Medulla oblongata (tissue), 1 donor: ENCODE measurements at regions not wholly inside any gene's neighbourhood (a gene's known extent, or its start where the extent isn't known, plus 50 kb on each side); places are given as distances from the start of the nearest gene placed in this dataset.
"Not testable (repeated sequence)": the region's sequence is repeated elsewhere in the genome, so short reads cannot be mapped to it uniquely, and the experiment has no call there.

Experiments used
- DNase-seq: peaks from one replicate; pipeline ENCODE4 v3.0.0-alpha.2; 2015; ENCODE audit errors: extremely low spot score

DNA sequence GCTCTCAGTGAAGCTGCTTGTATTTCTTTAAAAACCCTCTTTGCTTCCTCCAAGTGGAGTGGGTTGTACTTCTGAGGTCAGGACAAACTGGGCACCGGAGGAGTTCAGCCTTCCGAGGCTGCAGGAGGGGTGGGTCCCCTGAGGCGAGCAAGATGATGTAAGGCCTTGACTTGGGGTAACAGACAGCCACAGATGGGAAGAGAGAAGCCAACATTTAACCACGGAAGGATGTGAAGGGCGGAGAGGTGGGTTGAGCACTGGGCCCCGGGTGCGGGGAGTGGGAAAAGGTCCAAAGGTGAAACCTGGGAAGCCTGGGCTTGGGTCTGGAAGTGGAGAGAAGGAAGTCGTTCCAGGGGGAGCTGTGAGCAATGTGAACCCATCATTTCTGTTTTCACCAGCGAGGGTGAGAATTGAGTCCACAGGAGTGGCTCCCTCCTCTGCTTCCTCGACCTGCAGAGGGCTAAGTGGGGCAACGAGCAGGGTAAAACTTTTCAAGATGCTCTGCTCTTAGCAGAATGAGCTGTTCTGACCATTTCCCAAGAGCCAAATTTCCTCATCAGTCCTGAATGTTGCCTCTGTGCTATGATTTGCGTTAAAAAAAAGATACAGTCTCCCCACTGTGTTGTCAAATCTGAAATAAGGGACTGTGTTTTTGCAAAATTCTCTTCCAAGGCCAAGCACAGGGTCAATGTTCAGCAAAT, 137.7 kb upstream of the CRHR1 start:
- DNase-seq, result no peak

DNA sequence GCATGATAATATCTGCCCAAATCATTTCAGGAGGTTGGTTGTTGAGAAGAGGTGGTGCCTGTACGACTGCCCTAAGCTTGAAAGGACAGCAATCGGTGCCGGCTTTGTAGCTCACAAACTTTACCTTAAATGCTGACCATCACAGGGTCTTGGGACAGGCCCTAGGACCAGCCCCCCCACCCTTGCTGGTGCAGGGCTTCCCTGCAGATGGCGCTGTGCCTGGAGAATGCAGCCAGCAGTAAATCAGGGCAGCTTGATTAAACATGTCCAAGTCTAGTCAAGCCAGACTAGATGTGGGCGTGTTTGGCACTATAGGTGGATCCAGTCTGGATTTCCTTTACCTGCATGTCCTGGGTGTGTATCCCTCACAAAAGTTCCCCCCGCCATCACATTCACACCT, 135.5 kb upstream of the CRHR1 start:
- no peak for DNase-seq

DNA sequence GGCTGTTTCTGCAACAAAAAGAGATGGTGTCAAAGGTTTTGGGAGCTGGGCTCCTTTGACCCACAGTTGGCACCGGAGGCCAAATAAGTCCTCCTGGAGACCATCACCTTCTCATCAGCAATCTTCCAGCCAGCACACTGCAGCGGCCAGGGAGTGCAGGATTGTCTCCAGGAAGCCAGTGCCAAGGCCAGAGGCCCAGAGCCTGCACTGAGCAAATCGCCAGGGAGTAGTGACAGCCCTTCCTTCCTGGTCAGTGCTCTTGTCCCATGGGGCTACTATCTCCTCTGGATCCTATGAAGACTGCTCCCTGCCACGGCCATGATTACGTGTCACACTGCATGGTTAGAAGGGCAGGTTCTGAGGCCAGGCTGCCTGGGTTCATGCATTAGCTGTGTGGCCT, 134.3 kb upstream of the CRHR1 start:
- DNase-seq, result no peak

DNA sequence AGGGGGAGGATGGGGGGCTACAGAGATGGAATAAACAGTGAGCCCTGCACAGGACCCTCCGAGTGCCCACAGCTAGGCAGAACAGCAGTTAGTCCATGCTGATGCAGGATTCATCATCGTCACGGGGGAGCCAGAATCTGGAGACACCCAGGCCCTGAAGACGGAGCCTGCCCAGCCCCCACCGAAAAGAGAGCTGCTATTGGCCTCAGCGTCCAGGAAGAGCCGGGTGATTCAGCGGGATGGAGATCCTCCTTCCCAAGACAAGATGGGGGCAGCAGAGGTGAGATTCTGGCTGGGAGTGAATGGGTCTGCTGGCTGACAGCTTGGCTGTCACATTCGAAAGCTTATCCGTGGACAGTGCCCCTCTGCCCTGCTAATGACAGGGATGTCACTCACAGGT, 133.6 kb upstream of the CRHR1 start:
- no peak for DNase-seq

DNA sequence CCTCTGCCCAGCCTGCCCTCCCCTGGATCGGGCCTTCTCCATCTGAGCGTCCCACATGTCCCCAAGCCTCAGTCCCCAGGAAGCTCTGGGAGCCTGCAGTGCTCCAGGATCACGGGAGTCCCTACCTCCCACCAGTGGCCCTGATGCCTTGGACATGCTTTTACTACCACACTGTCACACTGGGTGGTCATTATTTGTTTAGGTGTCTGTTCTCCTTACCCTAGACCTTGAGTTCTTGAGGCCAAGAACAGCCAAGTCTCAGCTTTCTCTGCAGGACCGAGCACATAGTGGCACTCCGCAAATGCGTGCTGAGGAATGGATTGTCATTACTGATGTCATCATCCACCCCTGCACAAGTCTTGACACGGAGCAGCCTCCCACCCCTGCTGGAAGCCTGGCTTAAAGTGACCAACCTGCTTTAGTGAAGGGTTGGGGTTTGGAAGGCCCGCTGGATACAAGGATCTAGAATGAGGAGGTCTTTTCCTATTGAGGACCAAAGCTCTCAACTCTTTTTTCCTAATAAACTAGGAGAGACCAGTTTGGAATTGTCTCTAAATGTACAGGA, 132.9 kb upstream of the CRHR1 start:
- DNase-seq, result no peak

DNA sequence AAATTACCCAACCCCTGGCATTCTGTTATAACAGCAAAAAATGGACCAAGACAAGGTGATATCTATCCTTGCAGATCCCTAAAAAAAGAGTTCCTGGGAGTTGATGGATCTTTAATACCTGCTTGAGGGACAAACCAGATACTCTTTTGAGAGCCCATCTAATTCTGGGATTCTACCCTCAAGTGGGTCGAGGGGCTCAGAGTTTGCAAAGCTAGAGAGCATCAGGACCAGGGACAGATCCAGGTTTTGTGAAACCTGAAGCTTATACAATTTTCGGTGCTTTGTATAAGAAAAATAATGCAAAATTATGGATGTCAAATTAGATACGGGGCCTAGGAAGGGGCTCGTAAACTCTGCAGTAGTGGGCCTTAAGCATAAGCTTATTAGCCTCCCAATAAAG, 130.5 kb upstream of the CRHR1 start:
- no peak for DNase-seq

DNA sequence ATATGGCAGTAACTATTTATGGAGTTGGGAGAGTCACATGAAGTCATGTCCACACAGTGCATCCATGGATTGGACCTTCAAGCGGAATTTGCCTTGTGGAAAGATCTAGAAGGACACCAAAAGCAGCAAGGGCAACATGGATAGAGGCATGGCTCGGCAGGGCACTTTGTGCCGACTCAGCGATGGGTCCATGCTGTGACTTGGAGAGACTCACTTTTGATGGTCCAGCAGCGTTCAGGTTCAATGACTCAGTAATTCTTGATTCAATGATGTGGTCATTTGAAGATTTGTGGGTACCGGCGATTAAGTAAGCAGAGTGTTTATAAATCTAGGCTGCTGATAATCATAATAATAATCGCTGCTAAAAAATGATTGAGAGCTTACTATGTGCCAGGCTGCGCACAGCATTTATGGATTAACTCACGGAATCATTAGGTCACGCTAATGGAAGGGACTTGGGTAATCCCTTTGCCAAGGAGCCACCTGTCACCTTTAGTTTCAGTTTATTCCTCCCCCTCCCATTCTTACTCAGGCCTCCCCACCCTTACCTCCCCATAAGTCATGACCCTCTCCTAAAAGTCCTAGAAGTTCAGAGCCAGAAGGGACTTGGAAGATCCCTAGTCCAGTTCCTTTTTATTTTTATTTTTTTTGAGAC, 127.5 kb upstream of the CRHR1 start:
- no peak for DNase-seq

DNA sequence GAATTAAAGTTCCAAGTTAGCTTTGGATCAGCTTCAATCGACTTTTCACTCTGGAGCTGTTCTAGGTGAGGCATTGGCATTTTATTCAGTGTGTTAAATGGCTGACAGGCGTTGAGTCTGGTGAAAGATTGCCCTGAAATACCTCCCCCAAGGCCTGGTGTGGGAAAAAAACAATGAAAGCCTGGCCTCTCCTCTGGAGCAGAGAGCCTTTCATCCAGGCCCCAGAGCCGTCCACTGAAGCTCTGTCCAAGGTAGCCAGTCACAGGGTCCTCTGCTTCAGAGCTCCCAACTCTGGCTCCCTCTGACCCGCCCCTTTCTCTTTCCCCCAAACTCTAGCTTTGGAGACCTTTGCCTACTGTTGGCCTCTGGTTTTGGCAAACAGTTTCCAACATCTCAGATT, 123.6 kb upstream of the CRHR1 start:
- DNase-seq, result no peak

DNA sequence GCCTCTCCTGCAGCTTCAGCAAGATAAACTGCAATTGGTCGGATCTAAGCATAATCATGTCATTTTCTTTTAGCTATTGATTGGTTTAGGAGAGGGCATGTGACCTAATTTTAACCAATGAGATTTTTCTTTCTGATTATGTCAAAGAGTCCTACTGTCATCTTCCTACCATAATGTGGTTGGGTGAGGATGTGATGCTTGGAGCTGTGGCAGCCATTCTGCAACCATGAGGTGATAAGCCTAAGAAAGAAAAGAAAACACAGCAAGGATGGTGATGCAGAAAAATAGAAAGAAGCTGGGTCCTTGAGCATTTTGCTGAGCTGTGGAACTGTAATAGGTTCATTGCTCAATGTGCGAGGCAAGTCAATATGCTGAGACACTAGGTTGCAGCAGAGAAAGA, 121.7 kb upstream of the CRHR1 start:
- DNase-seq, result no peak

DNA sequence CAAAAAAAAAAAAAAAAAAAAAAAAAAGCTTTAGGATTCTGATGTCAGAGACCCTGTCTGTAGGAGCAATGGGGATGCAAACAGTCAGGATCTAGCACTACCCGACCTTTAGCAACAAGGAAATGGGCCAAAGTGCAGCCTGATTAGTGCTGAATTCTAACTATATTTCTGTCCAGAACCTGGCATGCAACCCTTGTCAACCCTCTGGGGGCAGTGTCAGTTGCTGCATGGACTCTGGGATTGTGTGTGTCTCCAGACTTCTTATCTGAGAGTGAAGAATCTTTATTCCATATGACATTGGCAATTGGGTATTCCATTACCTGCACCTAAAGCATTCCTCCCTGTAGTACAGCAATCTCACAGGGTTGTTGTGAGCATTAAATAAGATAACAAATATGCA, 120.3 kb upstream of the CRHR1 start:
- DNase-seq, result no peak

DNA sequence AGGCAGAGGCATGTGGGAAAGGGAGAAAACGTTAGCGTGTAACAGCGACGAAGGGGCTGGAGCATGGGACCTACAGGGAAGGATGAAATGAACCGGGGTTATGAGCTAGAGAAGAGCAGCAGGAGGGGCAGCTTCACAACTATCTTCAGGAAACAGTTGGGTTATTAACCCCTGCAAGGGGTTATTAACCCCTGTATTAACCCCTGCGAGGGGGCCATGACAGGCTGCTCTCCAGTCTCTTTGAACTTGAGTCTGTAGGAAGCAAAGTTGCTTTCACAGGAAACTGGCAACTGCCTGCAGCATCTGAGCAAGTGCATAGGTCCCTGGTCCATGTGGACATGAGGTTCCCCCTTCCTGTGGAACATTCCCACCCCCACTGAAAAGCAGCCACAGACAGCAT, 119.2 kb upstream of the CRHR1 start:
- DNase-seq, result no peak

DNA sequence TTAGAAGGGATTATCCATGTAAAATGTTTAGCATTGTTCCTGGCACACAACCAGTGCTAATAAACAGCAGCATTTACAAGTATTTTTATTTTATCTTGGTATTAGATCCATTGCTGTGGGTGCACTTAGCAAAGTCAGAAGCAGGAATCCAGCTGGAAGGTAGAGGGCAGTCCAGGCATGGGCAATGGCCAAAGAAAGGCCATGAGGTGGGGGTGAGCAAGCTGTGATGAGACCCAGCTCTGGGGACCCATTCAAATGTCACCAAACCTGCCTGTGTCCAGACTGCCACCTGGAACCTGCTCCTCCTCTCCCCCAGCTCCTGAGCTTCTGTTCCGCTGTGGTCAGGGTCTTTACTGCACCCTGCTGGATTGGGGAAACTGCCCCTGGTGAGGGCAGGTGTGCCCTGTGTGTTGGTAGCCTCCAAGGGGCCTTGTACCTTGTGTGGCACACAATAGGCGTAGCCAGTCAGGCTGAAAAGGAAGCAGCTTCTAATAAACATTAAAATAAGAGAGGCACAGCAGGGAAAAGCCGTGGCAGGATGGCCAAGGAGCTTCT, 118.0 kb upstream of the CRHR1 start:
- no peak for DNase-seq

DNA sequence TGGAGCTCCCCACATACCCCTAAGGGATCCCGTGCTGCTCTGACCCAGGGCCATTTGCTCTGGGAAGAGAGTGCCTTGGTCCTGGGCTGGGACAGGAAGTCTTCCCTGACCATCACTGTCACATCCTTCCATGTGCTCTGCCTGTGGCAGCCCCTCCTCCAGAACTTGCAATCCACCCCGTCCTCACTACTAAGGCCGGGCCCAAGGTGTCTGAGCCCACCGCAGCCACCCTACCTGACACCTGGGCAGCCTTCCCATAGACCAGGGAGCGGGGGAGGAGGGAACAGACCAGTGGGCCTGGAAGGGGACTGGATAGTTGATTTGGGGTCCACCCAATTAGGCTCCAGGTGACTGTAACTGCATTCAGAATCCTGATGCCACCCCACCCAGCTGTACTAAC, 117.5 kb upstream of the CRHR1 start:
- no peak for DNase-seq

DNA sequence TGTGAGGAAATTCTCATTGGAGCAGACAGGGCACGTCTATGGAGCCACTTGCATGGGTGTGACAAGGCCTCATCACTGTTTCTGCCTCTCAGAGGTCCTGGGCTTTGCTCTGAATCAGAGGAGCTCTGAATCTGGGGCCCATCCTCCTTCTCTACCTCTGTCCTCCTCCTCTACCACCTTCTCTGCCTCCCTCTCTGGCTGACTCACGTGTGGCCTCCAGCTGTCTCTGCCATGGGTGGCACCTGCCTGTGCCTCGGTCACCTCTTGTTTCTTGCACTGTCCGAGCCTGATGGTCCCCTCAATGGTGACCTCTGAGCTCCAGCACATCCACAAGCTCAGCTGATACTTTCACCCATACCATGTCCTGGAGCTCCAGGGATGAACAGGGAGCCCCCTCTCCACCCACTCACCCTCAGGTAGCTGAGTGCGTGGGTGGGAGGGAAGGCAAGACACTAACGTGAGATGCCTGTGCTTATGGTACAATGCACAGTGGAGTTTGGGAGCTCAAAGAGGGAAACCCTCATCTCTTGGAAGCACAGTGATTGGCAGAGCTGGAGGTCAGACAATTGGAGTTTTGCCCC, 116.4 kb upstream of the CRHR1 start:
- no peak for DNase-seq

DNA sequence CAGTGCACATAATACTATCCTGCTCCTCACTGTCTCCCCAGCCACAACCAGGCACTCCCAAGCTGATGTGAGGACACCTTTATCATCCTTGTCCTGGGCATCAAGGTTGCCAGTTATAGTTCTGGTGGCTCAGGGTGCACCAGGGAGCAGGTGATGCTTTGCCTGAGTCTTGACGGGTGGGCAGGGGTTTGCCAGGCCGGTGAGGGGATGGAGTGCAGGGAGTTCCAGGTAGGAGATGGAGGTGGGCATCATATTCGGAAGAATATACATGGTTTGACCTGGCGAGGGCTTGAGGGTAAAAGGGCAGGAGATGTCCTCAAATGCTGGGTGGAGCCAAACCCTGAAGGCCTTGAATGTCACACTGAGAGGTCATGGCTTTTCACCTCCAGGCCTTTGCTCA, 115.8 kb upstream of the CRHR1 start:
- no peak for DNase-seq

DNA sequence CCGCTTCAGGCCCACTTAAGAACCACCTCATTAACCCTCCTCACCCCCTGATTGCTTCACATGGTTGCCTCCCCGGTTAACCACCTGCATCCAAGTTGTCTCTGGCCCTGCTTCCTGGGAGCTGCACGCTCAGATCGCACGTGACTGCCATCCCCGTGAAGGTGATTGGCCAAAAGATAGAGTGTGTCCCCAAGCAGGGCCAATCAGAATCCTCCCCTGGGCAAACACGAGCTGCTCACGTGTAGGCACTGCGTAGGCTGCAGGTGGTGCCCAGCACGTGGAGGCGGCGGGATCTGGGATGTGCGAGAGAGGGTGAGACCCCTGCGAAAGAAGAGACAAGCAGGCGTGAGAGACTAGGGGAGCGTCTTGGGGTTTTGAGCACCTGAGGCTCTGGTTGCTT, 111.8 kb upstream of the CRHR1 start:
- no peak for DNase-seq

DNA sequence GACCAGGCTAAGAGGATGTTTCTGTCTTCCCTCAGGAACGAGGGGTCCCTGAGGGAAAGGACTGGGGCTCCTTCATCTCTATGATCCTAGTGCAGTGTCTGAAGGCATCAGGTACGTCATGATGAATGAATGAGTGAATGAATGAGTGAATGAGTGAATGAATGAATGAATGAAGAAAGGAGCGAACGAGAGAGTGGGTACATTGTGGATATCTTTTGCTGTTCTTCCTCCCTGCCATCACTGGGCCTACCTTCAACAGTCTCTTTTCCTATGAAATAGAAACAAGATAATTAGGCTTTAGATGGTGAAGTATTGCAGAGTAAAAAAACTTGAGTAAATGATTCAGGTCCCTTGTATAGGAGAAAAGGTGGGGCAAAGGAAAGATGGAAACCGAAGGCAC, 111.3 kb upstream of the CRHR1 start:
- no peak for DNase-seq

DNA sequence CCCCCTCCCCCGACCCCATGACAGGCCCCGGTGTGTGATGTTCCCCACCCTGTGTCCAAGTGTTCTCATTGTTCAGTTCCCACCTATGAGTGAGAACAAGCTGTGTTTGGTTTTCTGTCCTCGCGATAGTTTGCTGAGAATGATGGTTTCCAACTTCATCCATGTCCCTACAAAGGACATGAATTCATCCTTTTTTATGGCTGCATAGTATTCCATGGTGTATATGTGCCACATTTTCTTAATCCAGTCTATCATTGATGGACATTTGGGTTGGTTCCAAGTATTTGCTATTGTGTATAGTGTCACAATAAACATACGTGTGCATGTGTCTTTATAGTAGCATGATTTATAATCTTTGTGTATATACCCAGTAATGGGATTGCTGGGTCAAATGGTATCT, 110.4 kb upstream of the CRHR1 start:
- DNase-seq, result not testable (repeated sequence)

DNA sequence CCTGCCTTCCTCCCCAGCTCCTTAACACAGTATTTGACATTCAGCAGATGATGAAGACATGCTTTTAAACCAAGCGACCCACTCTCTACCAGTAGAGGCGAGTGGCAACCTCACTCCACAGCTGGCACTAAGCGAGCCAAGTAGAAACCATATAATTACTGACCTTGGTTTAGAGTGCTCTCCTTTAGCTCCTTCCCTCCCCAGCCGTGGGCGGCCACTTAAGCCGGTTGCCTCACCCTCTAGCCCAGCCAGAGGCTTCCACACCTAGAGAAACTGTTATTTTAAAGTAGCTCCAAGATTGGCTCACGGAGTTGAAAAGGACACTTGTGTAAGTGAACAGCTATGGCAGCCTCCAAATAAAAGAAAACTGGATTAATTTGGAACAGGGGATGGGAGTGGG, 109.1 kb upstream of the CRHR1 start:
- DNase-seq, result no peak

DNA sequence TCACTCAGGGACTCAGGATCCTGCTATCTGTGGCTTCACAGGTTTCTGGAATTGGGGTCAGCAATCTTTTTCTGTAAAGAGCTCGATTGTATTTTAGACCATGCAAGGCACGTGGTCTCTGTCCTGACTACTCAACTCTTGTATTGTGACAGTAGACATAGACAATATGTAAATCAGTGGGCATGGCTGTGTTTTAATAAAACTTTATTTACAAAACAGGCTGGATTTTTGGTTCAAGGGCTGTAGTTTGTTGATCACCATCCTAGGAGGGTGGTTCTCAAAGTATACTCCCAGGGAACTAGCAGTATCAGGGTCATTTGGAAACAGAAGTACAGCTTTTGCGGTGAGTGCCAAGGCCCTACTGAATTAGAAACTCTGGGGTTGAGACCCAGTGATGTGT, 108.2 kb upstream of the CRHR1 start:
- no peak for DNase-seq

DNA sequence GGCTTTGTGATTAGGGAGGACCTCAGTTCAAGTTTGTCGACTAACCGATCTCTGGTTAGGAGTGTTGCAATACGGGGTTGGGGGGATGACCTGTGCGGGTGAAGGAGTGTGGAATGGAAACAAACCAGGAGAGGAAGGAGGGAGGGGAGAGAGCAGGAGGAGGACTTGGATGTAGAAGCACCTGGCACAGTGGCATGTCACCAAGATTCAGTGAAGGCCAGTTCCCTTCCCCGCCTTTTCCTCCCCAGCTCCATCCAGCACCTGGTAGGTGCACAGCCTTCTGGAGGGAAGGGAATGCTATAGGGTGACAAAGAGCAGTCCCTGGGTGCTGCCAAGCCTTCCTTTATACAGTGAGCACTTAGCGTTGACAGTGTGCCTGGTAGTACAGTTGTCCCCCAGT, 107.4 kb upstream of the CRHR1 start:
- DNase-seq, result no peak

DNA sequence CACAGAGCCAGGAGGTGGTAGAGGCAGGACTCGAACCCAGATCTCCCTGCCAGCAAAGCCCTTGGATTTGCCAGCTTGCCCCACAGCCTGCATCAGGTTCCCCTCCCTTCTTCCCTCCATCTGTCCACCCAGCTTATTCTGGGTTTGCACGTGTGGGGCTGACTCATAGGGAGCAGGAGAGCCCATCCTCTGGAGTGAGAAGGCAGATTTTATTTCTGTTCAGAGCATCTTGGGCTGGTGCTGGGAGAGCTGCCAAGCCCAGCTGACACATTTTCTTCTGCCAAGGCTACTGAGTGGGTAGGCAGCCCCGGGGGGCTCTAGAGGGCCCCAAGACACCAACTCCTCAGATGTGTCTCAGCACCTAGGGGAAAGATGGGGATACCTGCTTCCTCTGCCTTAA, 106.3 kb upstream of the CRHR1 start:
- no peak for DNase-seq

DNA sequence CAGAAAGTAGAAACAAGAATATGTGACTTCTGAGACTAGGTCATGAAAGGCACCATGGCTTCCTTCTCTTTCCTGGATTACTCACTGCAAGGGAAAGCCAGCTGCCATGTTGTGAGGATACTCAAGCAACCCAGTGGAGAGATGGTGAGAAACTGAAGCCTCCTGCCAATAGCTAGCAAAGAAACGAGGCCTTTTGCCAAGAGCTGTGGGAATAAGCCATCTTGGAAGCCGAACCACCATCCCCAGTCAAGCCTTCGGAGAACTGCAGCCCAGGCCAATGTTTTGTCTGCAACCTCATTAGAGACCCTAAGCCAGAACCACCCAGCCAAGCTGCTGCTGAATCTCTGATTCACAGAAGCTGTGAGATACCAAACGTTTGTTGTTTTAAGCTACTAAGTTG, 104.7 kb upstream of the CRHR1 start:
- no peak for DNase-seq
